GM12873 (cell line): ENCODE measurements at regions not wholly inside any gene's neighbourhood (a gene's known extent, or its start where the extent isn't known, plus 50 kb on each side); places are given as distances from the start of the nearest gene placed in this dataset.

Experiments used
- TF ChIP-seq, protein P1 (sequence below): IDR thresholded peaks from 2 replicates; pipeline ENCODE4 v1.5.1; 2012; ENCODE audit warnings: low read depth, mild to moderate bottlenecking, moderate library complexity, low read length, control low read depth; ENCODE audit not compliant: insufficient read depth; ENCODE audit errors: missing control alignments

DNA sequence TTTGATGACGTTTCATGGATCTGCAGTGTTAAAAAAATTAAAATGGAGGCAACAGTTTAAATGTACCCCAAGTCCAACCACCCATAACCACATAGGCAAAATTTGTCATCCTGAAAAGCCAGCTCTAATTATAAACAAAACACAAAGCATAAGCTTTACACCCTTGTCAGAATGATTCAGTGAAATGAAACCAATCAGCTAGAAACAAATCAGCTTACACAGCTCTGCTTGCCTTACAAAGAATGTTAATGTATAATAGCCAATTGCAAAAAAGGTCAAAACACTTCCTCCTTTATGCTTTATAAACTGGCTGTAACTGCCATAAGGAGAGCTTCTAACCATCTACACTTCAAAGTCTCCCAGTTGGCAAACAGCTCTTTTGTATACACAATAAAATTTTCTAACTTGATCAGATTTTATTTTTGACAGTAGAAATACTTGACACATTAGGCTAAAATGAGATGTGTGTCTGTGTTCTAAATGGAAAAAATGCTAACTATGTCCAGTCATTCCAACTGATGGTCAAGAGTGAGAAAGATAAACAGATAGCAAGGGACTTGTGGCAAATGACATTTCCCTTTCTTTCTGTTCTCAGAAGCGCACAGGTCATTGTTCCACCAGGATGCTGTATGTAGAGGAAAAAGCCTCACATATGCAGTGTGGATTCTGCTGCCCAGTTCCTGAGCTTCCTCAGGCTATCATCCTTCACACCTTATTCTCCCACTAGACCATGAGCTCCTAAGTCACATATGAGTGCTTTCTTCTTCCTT lies 344.3 kb upstream of the ID4 start:
- TF ChIP-seq, protein P1, sequence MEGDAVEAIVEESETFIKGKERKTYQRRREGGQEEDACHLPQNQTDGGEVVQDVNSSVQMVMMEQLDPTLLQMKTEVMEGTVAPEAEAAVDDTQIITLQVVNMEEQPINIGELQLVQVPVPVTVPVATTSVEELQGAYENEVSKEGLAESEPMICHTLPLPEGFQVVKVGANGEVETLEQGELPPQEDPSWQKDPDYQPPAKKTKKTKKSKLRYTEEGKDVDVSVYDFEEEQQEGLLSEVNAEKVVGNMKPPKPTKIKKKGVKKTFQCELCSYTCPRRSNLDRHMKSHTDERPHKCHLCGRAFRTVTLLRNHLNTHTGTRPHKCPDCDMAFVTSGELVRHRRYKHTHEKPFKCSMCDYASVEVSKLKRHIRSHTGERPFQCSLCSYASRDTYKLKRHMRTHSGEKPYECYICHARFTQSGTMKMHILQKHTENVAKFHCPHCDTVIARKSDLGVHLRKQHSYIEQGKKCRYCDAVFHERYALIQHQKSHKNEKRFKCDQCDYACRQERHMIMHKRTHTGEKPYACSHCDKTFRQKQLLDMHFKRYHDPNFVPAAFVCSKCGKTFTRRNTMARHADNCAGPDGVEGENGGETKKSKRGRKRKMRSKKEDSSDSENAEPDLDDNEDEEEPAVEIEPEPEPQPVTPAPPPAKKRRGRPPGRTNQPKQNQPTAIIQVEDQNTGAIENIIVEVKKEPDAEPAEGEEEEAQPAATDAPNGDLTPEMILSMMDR: no peak

DNA sequence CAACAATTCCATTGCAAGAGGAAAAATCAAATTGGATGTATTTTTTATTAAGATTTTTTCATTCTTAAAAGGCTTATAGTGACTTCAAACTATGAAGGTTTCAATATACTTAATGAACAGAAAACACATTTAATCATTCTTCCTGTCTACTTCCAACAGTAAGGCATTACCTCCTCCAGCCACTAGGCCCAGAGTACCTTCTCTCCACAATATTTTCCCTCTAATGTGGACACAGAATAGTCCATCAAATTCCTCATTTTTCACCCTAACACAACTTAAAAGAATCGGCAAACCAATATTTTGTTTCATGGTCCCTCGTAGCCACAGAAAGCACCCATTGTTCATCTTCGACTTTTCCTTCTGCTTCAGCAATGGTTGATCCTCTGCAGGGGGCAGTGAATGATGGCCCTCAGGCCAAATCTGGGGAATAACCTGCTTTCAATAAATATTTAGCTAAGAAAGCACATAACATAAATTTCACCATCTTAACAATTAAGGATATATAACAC lies 335.4 kb upstream of the ID4 start:
- TF ChIP-seq, protein P1: no peak

DNA sequence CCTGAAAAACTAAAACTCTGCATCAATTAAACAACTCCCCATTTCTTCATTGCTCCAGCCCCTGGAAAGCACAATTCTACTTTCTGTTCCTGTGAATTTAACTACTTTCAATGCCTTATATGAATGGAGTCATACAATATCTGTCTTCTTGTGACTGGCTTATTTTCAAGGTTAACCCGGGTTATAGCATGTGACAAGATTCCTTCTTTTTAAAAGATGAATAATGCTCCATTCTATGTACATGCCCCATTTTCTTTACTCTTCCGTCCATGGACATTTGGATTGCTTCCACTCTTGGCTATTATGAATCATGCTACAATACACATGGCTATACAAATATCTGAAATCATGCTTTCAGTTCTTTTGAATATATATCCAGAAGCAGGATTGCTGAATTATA lies 334.9 kb upstream of the ID4 start:
- TF ChIP-seq, protein P1: no peak

DNA sequence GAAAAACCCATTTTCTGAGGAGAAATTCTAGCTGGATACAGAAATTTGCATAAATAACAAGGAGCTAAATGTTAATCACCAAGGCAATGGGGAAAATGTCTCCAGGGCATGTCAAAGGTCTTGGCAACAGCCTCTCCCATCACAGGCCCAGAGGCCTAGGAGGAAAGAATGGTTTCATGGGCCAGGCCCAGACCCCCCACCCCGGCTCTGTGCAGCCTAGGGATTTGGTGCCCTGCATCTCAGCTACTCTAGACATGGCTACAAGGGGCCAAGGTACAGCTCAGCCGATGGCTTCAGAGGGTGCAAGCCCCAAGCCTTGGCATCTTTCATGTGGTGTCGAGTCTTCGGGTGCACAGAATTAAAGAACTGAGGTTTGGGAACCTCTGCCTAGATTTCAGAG lies 321.2 kb upstream of the ID4 start:
- TF ChIP-seq, protein P1: no peak

DNA sequence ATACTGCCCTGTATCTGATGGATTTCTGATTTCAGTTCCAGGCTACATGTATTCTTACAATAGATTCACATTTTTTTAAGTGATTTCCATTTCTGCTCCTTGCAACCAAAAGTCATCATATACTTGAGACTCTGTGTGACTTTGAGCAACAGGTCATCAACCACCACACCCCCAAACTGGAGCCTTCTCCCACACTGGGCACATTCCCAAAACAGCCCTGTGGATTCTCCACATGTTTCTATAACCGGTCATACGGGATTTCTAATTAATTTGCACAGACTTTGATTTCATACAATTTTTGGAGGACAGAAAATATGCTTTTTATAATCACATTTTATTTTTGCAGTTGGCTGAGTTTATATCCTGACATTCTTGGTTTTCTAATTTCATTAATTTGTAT lies 317.2 kb upstream of the ID4 start:
- TF ChIP-seq, protein P1: no peak

DNA sequence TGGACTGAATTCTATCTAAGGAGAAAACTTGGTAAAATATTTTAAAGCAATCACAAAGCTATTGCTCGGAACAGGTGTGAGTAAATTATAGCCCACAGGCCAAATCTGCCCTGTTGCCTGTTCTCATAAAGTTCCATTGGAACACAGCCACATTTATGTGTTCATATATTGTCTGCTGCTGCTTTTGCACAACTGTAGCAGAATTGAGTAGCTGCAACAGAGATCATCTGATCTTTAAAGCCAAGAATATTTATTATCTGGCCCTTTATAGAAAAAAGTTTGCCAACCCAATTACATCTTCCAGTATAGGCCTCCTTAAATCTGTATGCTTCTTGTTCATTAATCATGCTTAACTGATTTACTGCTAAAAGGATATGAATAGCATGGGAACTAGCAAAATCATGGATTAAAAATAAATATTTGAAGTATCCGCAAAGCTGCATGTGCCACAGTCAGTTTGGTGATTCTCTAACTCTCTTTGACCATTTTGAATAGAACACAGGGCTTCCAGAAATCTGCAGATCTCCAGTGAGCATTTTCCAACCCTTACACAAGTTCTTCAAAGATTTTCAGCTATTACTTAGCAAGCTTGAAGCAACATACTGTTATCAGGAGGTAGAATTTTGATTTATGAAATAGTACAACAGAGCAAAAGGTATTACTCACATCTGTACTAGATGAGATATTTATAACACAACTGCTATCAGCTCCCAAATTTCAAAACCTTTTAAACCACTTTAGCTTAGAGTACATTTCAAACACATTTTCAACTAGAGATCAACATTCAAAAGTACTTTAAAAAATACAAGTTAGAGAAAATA lies 312.6 kb upstream of the ID4 start:
- TF ChIP-seq, protein P1: no peak

DNA sequence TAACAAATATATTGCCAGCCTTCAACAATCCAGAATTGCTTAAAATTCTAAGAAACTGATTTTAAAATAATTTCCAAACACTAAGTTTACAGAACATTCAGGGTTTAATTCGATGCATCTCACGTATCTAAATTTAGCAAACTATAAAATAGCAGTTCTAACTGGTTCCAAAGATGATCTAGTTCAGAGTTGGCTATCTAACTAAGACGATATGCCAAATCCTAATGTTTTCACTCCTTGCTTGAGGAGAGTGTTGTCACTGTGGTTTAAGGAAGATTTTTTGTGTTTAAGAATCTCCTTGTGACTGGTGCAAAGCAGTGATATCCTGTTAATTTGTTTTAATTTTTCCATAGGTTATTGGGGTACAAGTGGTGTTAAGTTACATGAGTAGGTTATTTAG lies 311.5 kb upstream of the ID4 start:
- TF ChIP-seq, protein P1: no peak
